ENCODE measurements at regions not wholly inside any gene's neighbourhood (a gene's known extent, or its start where the extent isn't known, plus 50 kb on each side); places are given as distances from the start of the nearest gene placed in this dataset.

GRCh38 chr3:21185816-21186314 lies 565.1 kb downstream of the ZNF385D start:
- TF ChIP-seq RNF2 (IDR thresholded peaks at IDR 0.05; ENCODE audit: borderline replicate concordance, low read depth, low read length, missing control alignments, poor library complexity, severe bottlenecking) (no peak), EZH2 (IDR thresholded peaks at IDR 0.05; ENCODE audit: low read depth, low read length, severe bottlenecking) (no peak), POLR2AphosphoS5 (IDR thresholded peaks at IDR 0.05; ENCODE audit: low read depth, low read length) (no peak), RFX5 (IDR thresholded peaks at IDR 0.05; ENCODE audit: borderline replicate concordance, low read depth, low read length) (no peak), MAX (IDR thresholded peaks at IDR 0.05) (no peak), POLR2A (IDR thresholded peaks at IDR 0.05; ENCODE audit: control extremely low read depth in 1 of 2, low read depth in 2 of 2, low read length in 2 of 2) (no peak), POU5F1 (IDR thresholded peaks at IDR 0.05; ENCODE audit: low read depth, low read length) (no peak), BACH1 (IDR thresholded peaks at IDR 0.05; ENCODE audit: low read length) (no peak), CTCF (IDR thresholded peaks at IDR 0.05; ENCODE audit: control extremely low read depth in 1 of 3, insufficient read depth in 1 of 3, low read depth in 1 of 3, low read length in 3 of 3) (no peak), JUND (IDR thresholded peaks at IDR 0.05; ENCODE audit: low read length) (no peak), PHF8 (conservative IDR thresholded peaks at IDR 0.05; ENCODE audit: low read depth, low read length) (no peak), KDM1A (IDR thresholded peaks at IDR 0.05; ENCODE audit: borderline replicate concordance, low read length) (no peak), BCL11A (IDR thresholded peaks at IDR 0.05; ENCODE audit: low read depth in 2 of 2, low read length in 2 of 2) (no peak), FOSL1 (IDR thresholded peaks at IDR 0.05; ENCODE audit: insufficient read depth, low read depth, low read length) (no peak)
